Neuron (in vitro differentiated cells): ENCODE measurements at regions not wholly inside any gene's neighbourhood (a gene's known extent, or its start where the extent isn't known, plus 50 kb on each side); places are given as distances from the start of the nearest gene placed in this dataset.
"Not testable (repeated sequence)": the region's sequence is repeated elsewhere in the genome, so short reads cannot be mapped to it uniquely, and the experiment has no call there.

Experiments used
- H2AFZ ChIP-seq: one replicate; pipeline ENCODE4 v1.6.1; 2013; ENCODE audit warnings: low read depth, mild to moderate bottlenecking, inconsistent platforms, low read length, moderate library complexity
- H3K27me3 ChIP-seq: one replicate; pipeline ENCODE4 v1.6.1; 2013; ENCODE audit warnings: low read length; ENCODE audit not compliant: insufficient read depth
- H3K36me3 ChIP-seq: one replicate; pipeline ENCODE4 v1.6.1; 2013; ENCODE audit warnings: low read length; ENCODE audit not compliant: insufficient read depth
- H3K4me1 ChIP-seq: one replicate; pipeline ENCODE4 v1.6.1; 2013; ENCODE audit warnings: low read length; ENCODE audit not compliant: insufficient read depth
- H3K4me3 ChIP-seq: 2 replicates; pipeline ENCODE4 v1.5.1; 2013; ENCODE audit warnings: mild to moderate bottlenecking, low read length, moderate library complexity
- H3K9me3 ChIP-seq: one replicate; pipeline ENCODE4 v1.6.1; 2013; ENCODE audit warnings: low read length

DNA sequence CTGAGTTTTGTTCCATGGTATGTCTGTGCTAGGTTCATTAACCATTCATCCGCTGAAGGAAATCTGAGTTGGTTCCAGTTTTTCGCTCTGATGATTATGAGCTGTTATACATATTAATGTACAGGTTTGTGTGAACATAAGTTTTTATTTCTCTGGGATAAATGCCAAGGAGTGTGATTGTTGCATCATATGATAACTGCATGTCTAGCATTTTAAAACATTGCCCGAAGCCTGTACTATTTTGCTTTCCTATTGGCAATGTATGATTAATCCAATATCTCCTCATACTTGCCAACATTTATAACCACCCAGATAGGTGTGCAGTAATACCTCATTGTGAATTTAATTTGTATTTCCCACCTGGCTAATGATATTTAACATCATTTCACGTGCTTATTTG, 322.7 kb downstream of the ZNF326 start:
- no peaks in the 10 kb centered on the region for H3K27me3 ChIP-seq
- H2AFZ ChIP-seq, result no peak overlapping the region
- H3K9me3 ChIP-seq, result no peaks in the 10 kb centered on the region
- H3K4me3 ChIP-seq, result no peak overlapping the region
- peaks cover 12% of the 10 kb centered on the region for H3K4me1 ChIP-seq
- H3K36me3 ChIP-seq, result no peaks in the 10 kb centered on the region

GRCh38 chr1:90314533-90314932, 319.6 kb downstream of the ZNF326 start:
- no peak overlapping the region for H3K4me3 ChIP-seq
- no peak overlapping the region for H2AFZ ChIP-seq
- no peaks in the 10 kb centered on the region for H3K36me3 ChIP-seq
- H3K9me3 ChIP-seq, result no peaks in the 10 kb centered on the region
- H3K27me3 ChIP-seq, result no peaks in the 10 kb centered on the region
- peaks cover 12% of the 10 kb centered on the region for H3K4me1 ChIP-seq

DNA sequence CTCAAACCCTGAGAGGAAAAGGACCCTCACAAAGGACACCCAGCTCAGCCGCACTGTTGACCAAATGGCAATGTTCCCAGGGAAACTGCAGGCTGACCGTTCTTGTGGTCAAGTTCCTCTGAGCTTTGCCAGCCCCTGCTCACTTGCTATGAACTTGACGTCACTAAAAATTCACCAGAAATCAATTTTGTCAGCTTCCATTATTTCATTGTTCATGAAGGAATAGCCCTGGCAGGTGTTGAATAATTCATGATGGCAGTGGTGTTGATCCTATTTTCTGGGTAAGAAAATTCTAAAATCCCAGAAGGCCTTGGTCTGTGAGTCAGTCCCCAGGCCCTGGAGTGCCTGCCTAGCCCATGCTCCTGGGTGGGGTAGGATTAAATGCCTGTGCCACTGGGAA, 318.9 kb downstream of the ZNF326 start:
- no peaks in the 10 kb centered on the region for H3K9me3 ChIP-seq
- H3K36me3 ChIP-seq, result no peaks in the 10 kb centered on the region
- no peak overlapping the region for H2AFZ ChIP-seq
- no peak overlapping the region for H3K4me3 ChIP-seq
- peaks cover 12% of the 10 kb centered on the region for H3K4me1 ChIP-seq
- no peaks in the 10 kb centered on the region for H3K27me3 ChIP-seq

GRCh38 chr1:90309806-90310205, 314.9 kb downstream of the ZNF326 start:
- Histone ChIP-seq H3K27me3 (no peaks in the 10 kb centered on the region), H3K36me3 (no peaks in the 10 kb centered on the region), H3K9me3 (no peaks in the 10 kb centered on the region)

GRCh38 chr1:90308421-90308820, 313.5 kb downstream of the ZNF326 start:
- Histone ChIP-seq H3K9me3 (no peaks in the 10 kb centered on the region), H2AFZ (no peak overlapping the region)

More at GRCh38 chr1:90309806-90310205, 314.9 kb downstream of the ZNF326 start:
- no peak overlapping the region for H3K4me3 ChIP-seq
- H2AFZ ChIP-seq, result no peak overlapping the region
- peaks cover 12% of the 10 kb centered on the region for H3K4me1 ChIP-seq

DNA sequence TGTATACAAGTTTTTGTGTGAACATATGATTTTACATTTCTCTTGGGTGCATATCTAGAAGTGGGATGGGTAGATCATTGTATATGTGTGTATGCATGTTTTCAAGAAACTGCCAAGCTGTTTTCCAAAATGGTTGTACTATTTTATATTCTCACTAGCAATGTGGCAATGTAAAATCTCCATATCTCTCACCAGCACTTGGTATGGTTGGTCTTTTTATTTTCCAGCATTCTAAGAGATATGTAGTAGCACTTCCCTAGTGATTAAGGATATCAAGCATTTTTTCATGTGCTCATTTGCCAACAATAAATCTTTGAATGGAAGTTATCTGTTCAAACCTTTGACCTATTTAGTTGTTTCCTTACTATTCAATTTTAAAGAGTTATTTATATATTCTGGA, 310.7 kb downstream of the ZNF326 start:
- H3K4me1 ChIP-seq, result no peaks in the 10 kb centered on the region
- no peak overlapping the region for H2AFZ ChIP-seq
- H3K27me3 ChIP-seq, result no peaks in the 10 kb centered on the region
- H3K4me3 ChIP-seq, result no peak overlapping the region
- no peaks in the 10 kb centered on the region for H3K36me3 ChIP-seq
- no peaks in the 10 kb centered on the region for H3K9me3 ChIP-seq

More at GRCh38 chr1:90308421-90308820, 313.5 kb downstream of the ZNF326 start:
- Histone ChIP-seq H3K27me3 (no peaks in the 10 kb centered on the region), H3K36me3 (no peaks in the 10 kb centered on the region), H3K4me3 (no peak overlapping the region), H3K4me1 (peaks cover under 1% of the 10 kb centered on the region)

GRCh38 chr1:90296327-90296726, 301.4 kb downstream of the ZNF326 start:
- Histone ChIP-seq H3K4me3 (no peak overlapping the region), H3K4me1 (no peaks in the 10 kb centered on the region), H3K36me3 (no peaks in the 10 kb centered on the region), H3K9me3 (no peaks in the 10 kb centered on the region), H3K27me3 (no peaks in the 10 kb centered on the region), H2AFZ (no peak overlapping the region)

DNA sequence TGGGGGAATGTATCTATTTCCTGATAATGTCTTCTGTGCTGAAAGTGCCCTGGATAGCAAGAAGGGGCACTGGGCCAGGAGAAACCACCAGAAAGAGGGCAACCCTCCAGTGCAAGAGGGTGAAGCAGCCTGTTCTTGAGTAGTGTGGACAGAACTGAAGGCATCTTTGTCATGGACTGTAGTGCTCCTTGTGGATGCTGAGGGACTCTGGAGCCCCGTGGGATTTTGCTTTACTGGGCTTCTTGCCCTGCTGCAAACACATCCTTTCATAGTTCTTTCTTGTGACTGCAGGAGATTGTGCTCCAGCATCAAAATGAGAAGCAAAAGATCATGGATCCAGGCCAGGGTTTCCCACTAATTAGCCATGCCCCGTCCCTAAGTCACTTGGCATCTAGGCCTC, 300.6 kb downstream of the ZNF326 start:
- Histone ChIP-seq H3K9me3 (no peaks in the 10 kb centered on the region), H3K36me3 (no peaks in the 10 kb centered on the region), H3K4me3 (no peak overlapping the region), H3K27me3 (no peaks in the 10 kb centered on the region), H3K4me1 (no peaks in the 10 kb centered on the region), H2AFZ (no peak overlapping the region)

- Histone ChIP-seq H3K4me3 (no peak overlapping the region), H3K27me3 (no peaks in the 10 kb centered on the region), H2AFZ (no peak overlapping the region), H3K36me3 (no peaks in the 10 kb centered on the region), H3K9me3 (no peaks in the 10 kb centered on the region), H3K4me1 (no peaks in the 10 kb centered on the region)
Measured at GRCh38 chr1:90291431-90292216, 296.7 kb downstream of the ZNF326 start.

DNA sequence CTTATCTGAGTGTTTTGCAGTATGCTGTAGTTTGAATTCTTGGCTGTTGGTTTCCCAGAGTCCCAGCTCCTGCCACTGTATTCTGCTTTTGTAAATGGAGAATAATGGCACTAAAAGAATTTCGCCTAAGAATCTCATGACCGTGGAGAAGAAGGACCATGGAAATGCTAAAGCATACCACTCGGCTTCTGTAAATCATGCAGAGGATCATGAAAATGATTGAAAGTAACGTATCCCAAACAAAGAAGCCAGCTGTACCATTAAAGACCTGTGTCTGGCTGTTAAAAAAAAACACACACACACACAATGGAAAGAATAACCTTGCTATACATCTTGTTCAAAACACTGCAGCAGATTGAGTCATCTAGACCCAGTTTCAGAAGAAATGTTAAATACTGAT, 287.9 kb downstream of the ZNF326 start:
- H3K36me3 ChIP-seq, result no peaks in the 10 kb centered on the region
- no peaks in the 10 kb centered on the region for H3K9me3 ChIP-seq
- no peak overlapping the region for H3K4me3 ChIP-seq
- no peaks in the 10 kb centered on the region for H3K4me1 ChIP-seq
- no peaks in the 10 kb centered on the region for H3K27me3 ChIP-seq
- no peak overlapping the region for H2AFZ ChIP-seq

GRCh38 chr1:90281886-90282285, 287.0 kb downstream of the ZNF326 start:
- H2AFZ ChIP-seq, H3K4me3 ChIP-seq, H3K36me3 ChIP-seq, H3K4me1 ChIP-seq, H3K9me3 ChIP-seq, H3K27me3 ChIP-seq: not testable (repeated sequence)

GRCh38 chr1:90277270-90277669, 282.4 kb downstream of the ZNF326 start:
- H3K4me1 ChIP-seq, result no peaks in the 10 kb centered on the region
- no peaks in the 10 kb centered on the region for H3K36me3 ChIP-seq
- no peak overlapping the region for H3K4me3 ChIP-seq
- no peak overlapping the region for H2AFZ ChIP-seq
- H3K27me3 ChIP-seq, result no peaks in the 10 kb centered on the region
- H3K9me3 ChIP-seq, result no peaks in the 10 kb centered on the region

DNA sequence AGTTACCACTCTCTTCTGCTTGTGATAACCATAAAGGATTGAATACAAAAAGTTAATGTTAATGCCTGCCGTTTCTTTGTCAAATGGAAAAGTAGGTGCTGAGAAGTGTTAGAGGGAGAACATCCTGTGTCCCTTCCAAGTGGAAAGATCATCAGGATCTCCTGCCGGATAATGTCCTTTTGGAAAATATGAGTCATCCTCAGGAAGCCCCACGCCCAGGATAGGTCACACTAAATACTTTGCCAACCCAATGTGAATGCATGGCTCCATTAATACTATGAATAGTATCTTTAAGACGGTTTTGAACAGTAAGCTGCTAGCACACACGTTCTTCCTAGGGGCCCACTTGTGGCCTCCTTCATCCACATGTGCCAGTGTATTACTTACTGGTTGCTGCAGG, 279.5 kb downstream of the ZNF326 start:
- Histone ChIP-seq H3K27me3 (no peaks in the 10 kb centered on the region), H3K9me3 (no peaks in the 10 kb centered on the region), H3K4me3 (no peak overlapping the region), H3K36me3 (no peaks in the 10 kb centered on the region), H3K4me1 (no peaks in the 10 kb centered on the region), H2AFZ (no peak overlapping the region)

GRCh38 chr1:90273241-90273774, 278.4 kb downstream of the ZNF326 start:
- H3K4me3 ChIP-seq, result no peak overlapping the region
- H3K27me3 ChIP-seq, result no peaks in the 10 kb centered on the region
- no peak overlapping the region for H2AFZ ChIP-seq
- H3K36me3 ChIP-seq, result no peaks in the 10 kb centered on the region
- H3K9me3 ChIP-seq, result no peaks in the 10 kb centered on the region
- H3K4me1 ChIP-seq, result no peaks in the 10 kb centered on the region
